CD8-positive, alpha-beta memory T cell (primary cell): ENCODE measurements at regions not wholly inside any gene's neighbourhood (a gene's known extent, or its start where the extent isn't known, plus 50 kb on each side); places are given as distances from the start of the nearest gene placed in this dataset.
"Not testable (repeated sequence)": the region's sequence is repeated elsewhere in the genome, so short reads cannot be mapped to it uniquely, and the experiment has no call there.

ENCODE experiments used
- CTCF ChIA-PET: fragments of 350-600 bp; sonication (Branson Sonifier 250); formaldehyde crosslinking; loops from one replicate; lab custom pipeline; 2021; ENCODE audit warnings: antibody characterized with exemption; lab: Charles Lee
- POLR2A ChIA-PET: fragments of 350-600 bp; sonication (Branson Sonifier 250); formaldehyde crosslinking; loops from one replicate; lab custom pipeline; 2021; ENCODE audit warnings: antibody characterized with exemption; lab: Charles Lee
- DNase-seq, 5 donors: peaks; one replicate each; pipeline versions ENCODE4 v3.0.0 to v3.0.0-alpha.2; 2020 to 2022; ENCODE audit warnings: mixed read lengths in 1 of 5
- H3K27ac ChIP-seq: one replicate; pipeline ENCODE4 v1.7.0; 2013; ENCODE audit warnings: low read depth, mild to moderate bottlenecking, low read length, moderate library complexity
- H3K27me3 ChIP-seq: 2 replicates; pipeline ENCODE4 v1.7.0; 2013; ENCODE audit warnings: low read length, mild to moderate bottlenecking; ENCODE audit not compliant: insufficient read depth, poor library complexity, severe bottlenecking
- H3K36me3 ChIP-seq: 2 replicates; pipeline ENCODE4 v1.7.0; 2013; ENCODE audit warnings: mild to moderate bottlenecking, low read length, moderate library complexity; ENCODE audit not compliant: insufficient read depth
- H3K4me1 ChIP-seq: 2 replicates; pipeline ENCODE4 v1.7.0; 2013; ENCODE audit warnings: mild to moderate bottlenecking, low read length, moderate library complexity; ENCODE audit not compliant: insufficient read depth
- H3K4me3 ChIP-seq: 2 replicates; pipeline ENCODE4 v1.7.0; 2013; ENCODE audit warnings: mild to moderate bottlenecking, low read length
- H3K9me3 ChIP-seq: 2 replicates; pipeline ENCODE4 v1.7.0; 2013; ENCODE audit warnings: mild to moderate bottlenecking, low read length
- H3K27ac Mint-ChIP-seq, 8 donors: one replicate each; pipeline ENCODE4 v1.8.0; 2020 to 2021; ENCODE audit warnings: mixed read lengths in 8 of 8, mild to moderate bottlenecking in 6 of 8, inconsistent platforms in 3 of 8, moderate library complexity in 3 of 8
- H3K27me3 Mint-ChIP-seq, 2 donors: one replicate each; pipeline ENCODE4 v1.8.0; 2020 to 2021; ENCODE audit warnings: mixed read lengths in 2 of 2, mild to moderate bottlenecking in 1 of 2, moderate library complexity in 1 of 2
- H3K36me3 Mint-ChIP-seq, 3 donors: one replicate each; pipeline ENCODE4 v1.8.0; 2020 to 2021; ENCODE audit warnings: mixed read lengths in 3 of 3, inconsistent platforms in 1 of 3, mild to moderate bottlenecking in 1 of 3
- H3K4me1 Mint-ChIP-seq, 3 donors: one replicate each; pipeline ENCODE4 v1.8.0; 2020 to 2021; ENCODE audit warnings: mixed read lengths in 3 of 3, inconsistent platforms in 1 of 3, mild to moderate bottlenecking in 1 of 3
- H3K4me3 Mint-ChIP-seq, 7 donors: one replicate each; pipeline ENCODE4 v1.8.0; 2020 to 2021; ENCODE audit warnings: mixed read lengths in 7 of 7, mild to moderate bottlenecking in 6 of 7, moderate library complexity in 4 of 7, inconsistent platforms in 2 of 7
- H3K9me3 Mint-ChIP-seq, 5 donors: one replicate each; pipeline ENCODE4 v1.8.0; 2020 to 2022; ENCODE audit warnings: mixed read lengths in 5 of 5, mild to moderate bottlenecking in 3 of 5, moderate library complexity in 2 of 5, inconsistent platforms in 1 of 5

GRCh38 chr15:21357056-21357455 lies 83.2 kb downstream of the POTEB3 start:
- H3K9me3 ChIP-seq, H3K27ac Mint-ChIP-seq, H3K36me3 ChIP-seq, H3K4me1 Mint-ChIP-seq, H3K27ac ChIP-seq, H3K4me1 ChIP-seq, H3K27me3 ChIP-seq, H3K4me3 Mint-ChIP-seq, H3K9me3 Mint-ChIP-seq, H3K27me3 Mint-ChIP-seq, H3K4me3 ChIP-seq, H3K36me3 Mint-ChIP-seq, POLR2A ChIA-PET, CTCF ChIA-PET: not testable (repeated sequence)
- peak in 1 of 5 donors; percentile 18 for DNase-seq

DNA sequence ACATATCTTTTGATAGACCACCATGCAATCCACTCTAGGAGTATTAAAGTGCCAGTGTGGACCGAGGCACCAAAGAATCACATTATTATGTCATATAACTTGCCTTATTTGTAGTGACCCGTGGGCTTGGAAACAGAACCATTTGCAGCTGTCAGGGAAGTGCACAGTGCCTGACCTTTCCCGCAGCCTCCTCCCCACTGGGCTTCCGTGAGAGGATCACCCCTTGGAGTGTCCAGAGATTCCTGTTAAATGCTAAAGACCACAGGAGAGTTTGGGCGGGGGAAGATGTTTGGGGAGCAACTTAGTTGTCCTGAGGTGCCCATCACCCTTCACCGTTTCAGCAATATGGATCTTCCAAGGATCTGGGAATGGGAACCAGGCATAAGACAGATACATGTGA lies 84.4 kb downstream of the POTEB3 start:
- H3K27me3 ChIP-seq, H3K4me1 Mint-ChIP-seq, H3K9me3 ChIP-seq, H3K4me1 ChIP-seq, H3K27ac Mint-ChIP-seq, DNase-seq, H3K36me3 ChIP-seq, H3K4me3 Mint-ChIP-seq, H3K4me3 ChIP-seq, CTCF ChIA-PET, POLR2A ChIA-PET, H3K27ac ChIP-seq, H3K9me3 Mint-ChIP-seq, H3K27me3 Mint-ChIP-seq, H3K36me3 Mint-ChIP-seq: not testable (repeated sequence)

- H3K4me3 Mint-ChIP-seq, H3K27ac Mint-ChIP-seq, DNase-seq, H3K36me3 Mint-ChIP-seq, CTCF ChIA-PET, H3K27me3 ChIP-seq, H3K36me3 ChIP-seq, H3K9me3 ChIP-seq, H3K27me3 Mint-ChIP-seq, H3K4me3 ChIP-seq, H3K27ac ChIP-seq, H3K4me1 ChIP-seq, POLR2A ChIA-PET, H3K9me3 Mint-ChIP-seq, H3K4me1 Mint-ChIP-seq: not testable (repeated sequence)
Measured at GRCh38 chr15:21354597-21354996, 85.7 kb downstream of the POTEB3 start.

DNA sequence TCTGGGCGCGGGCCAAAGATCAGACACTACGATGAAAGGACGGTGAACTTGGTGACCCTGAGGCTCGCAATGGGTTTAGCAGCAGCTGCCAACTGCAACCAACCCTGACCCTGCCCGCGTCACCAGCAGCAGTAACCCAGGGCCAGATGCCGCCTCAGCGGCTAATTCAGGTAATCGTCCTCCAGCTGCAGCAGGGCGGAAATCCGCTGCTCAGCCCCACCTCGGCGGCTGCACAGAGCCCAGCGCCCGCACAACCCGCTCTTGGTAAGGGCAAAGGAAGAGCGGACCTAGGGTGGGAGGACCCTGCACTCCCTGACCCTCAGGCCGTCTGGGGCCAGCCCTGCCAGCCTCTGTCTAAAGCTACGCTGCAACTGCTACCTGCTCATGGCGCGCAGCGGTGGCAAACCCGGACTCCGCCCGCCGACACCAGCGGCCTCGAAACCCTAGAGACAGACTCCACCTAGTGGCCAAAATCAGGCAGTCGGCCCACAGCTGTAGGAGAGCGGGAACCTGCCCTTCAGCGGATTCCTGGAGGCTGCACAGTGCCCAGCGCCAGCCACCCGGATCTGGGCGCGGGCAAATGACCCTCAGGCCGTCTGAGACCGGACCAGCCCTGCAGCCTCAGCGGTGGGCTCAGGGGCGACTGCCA lies 87.5 kb downstream of the POTEB3 start:
- H3K4me3 Mint-ChIP-seq, H3K9me3 Mint-ChIP-seq, H3K36me3 ChIP-seq, DNase-seq, CTCF ChIA-PET, H3K27ac ChIP-seq, H3K27me3 Mint-ChIP-seq, H3K27ac Mint-ChIP-seq, H3K4me1 Mint-ChIP-seq, H3K36me3 Mint-ChIP-seq, POLR2A ChIA-PET, H3K9me3 ChIP-seq, H3K27me3 ChIP-seq, H3K4me3 ChIP-seq, H3K4me1 ChIP-seq: not testable (repeated sequence)

DNA sequence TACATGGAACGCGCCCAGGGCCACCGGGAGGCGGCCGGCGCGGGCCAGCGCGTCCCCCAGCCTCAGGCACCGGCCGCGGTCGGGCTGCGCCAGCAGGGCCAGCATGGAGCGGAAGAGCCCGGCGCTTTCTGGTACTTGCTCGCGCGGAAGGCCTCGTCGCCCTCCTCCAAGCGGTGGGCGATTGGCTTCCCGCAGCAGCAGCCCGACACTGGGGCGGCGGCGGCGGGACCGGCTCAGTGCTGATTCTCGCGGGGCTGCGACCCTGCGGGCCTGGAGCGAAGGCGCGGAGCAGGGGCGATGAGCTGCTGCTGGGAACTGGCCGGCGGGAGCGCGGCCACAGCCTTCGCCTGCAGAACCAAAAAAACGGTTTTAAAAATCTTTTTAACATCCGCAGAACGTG lies 95.3 kb downstream of the POTEB3 start:
- H3K36me3 ChIP-seq, H3K27me3 Mint-ChIP-seq, H3K9me3 Mint-ChIP-seq, CTCF ChIA-PET, H3K4me1 Mint-ChIP-seq, H3K4me1 ChIP-seq, H3K36me3 Mint-ChIP-seq, H3K27ac ChIP-seq, H3K27me3 ChIP-seq, H3K27ac Mint-ChIP-seq, H3K4me3 ChIP-seq, POLR2A ChIA-PET, H3K9me3 ChIP-seq, H3K4me3 Mint-ChIP-seq: not testable (repeated sequence)
- peak in 2 of 5 donors; percentile 12 for DNase-seq

GRCh38 chr15:21344500-21344899 lies 95.8 kb downstream of the POTEB3 start:
- H3K4me3 Mint-ChIP-seq, H3K27ac Mint-ChIP-seq, POLR2A ChIA-PET, H3K9me3 ChIP-seq, DNase-seq, H3K27me3 Mint-ChIP-seq, H3K36me3 Mint-ChIP-seq, H3K4me3 ChIP-seq, H3K4me1 Mint-ChIP-seq, H3K27ac ChIP-seq, H3K27me3 ChIP-seq, CTCF ChIA-PET, H3K9me3 Mint-ChIP-seq, H3K4me1 ChIP-seq, H3K36me3 ChIP-seq: not testable (repeated sequence)

DNA sequence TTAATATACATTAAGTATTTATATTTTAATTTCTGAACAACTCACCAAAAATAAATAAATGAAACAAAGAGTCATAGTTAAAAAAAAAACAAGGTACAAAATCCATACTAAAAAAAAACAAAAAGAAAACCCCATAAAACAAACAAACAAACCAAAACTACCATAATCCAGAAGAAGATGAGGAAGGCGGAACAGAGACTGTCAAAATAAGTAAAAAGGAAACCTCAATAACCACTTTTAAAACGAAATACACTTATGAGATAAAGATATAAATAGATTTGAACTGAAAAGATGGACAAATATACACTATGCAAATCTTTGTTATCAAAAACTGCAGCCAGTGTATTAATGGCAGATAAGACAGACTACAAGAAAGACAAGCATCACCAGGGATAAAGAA lies 103.3 kb downstream of the POTEB3 start:
- POLR2A ChIA-PET, H3K4me1 ChIP-seq, H3K4me3 Mint-ChIP-seq, H3K27ac ChIP-seq, DNase-seq, H3K4me1 Mint-ChIP-seq, H3K36me3 Mint-ChIP-seq, CTCF ChIA-PET, H3K27ac Mint-ChIP-seq, H3K4me3 ChIP-seq, H3K9me3 ChIP-seq, H3K9me3 Mint-ChIP-seq, H3K36me3 ChIP-seq, H3K27me3 ChIP-seq, H3K27me3 Mint-ChIP-seq: not testable (repeated sequence)

GRCh38 chr15:21324720-21325460 lies 115.4 kb downstream of the POTEB3 start:
- H3K27ac Mint-ChIP-seq, POLR2A ChIA-PET, H3K4me3 ChIP-seq, H3K4me1 ChIP-seq, CTCF ChIA-PET, H3K36me3 ChIP-seq, H3K27me3 Mint-ChIP-seq, H3K4me1 Mint-ChIP-seq, H3K9me3 Mint-ChIP-seq, H3K9me3 ChIP-seq, H3K36me3 Mint-ChIP-seq, H3K27me3 ChIP-seq, H3K27ac ChIP-seq: not testable (repeated sequence)
- H3K4me3 Mint-ChIP-seq: peak overlapping the region in 2 of 7 donors; percentile 58 to 60
- peak in 3 of 5 donors; percentile 1 to 25 (median 11) for DNase-seq
